ENCODE measurements at regions not wholly inside any gene's neighbourhood (a gene's known extent, or its start where the extent isn't known, plus 50 kb on each side); places are given as distances from the start of the nearest gene placed in this dataset.

DNA sequence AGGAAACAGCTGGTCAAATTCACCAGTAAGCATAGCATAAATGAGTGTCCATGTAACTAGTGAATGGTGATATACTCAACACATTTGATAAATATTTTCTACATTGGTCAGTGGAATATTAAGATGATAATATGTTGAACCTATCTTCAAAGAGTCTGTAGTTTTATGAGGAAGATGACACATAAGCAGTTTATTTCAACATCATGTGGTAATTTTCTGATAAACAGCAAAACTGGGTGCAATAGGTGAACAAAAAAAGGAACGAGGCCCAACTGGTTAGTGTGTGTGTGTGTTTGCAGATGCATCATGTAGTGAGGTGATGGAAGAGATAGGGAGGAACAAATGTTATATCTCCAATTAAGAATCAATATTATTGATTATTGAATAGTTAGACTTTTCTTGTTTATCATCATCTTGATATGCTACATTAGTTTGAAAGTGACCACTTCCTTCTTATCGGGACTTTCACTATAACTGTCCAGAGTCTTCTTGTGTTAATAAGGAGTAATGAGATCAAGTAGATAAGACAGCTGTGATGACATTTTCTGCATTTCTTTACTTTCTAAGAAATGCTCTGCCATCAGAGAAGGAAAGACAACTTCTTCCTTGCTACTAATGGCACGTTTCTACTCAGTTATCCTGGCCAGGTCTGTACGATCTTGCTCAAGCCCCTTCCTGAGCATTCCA is 270.7 kb downstream of the ETS1 start:
- Histone ChIP-seq H3K27me3 (no peaks in the 10 kb centered on the region), H3K9me3 (no peaks in the 10 kb centered on the region), H3K4me3 (no peak overlapping the region), H3K36me3 (no peaks in the 10 kb centered on the region), H3K4me1 (no peaks in the 10 kb centered on the region), H3K27ac (no peak overlapping the region)
- no peak for DNase-seq (ENCODE audit: low spot score in 2 of 2)
- no peak for TF ChIP-seq CTCF (IDR thresholded peaks at IDR 0.05)
- intact Hi-C loops (cut with DNase I), result no loop called here

GRCh38 chr11:128315933-128316332 is 271.4 kb downstream of the ETS1 start:
- Histone ChIP-seq H3K27me3 (no peaks in the 10 kb centered on the region), H3K9me3 (no peaks in the 10 kb centered on the region), H3K27ac (no peak overlapping the region), H3K4me3 (no peak overlapping the region), H3K4me1 (no peaks in the 10 kb centered on the region), H3K36me3 (no peaks in the 10 kb centered on the region)
- TF ChIP-seq CTCF (IDR thresholded peaks at IDR 0.05), result no peak
- intact Hi-C loops (cut with DNase I), result no loop called here
- no peak for DNase-seq (ENCODE audit: low spot score in 2 of 2)

DNA sequence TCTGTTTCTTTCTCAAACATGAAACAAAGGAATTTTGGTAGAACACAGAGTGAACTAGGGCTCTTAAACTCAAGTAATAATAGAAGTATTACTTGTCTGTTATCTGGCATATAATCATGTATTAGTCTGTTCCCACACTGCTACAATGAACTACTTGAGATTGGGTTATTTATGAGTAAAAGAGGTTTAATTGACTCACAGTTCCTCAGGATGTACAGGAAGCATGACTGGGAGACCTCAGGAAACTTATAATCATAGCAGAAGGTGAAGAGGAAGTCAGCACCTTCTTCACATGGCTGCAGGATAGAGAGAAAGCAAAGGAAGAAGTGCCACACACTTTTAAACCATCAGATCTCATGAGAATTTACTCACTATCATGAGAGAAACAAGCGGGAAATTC is 273.4 kb downstream of the ETS1 start:
- H3K4me1 ChIP-seq, result no peaks in the 10 kb centered on the region
- TF ChIP-seq CTCF (IDR thresholded peaks at IDR 0.05), result no peak
- DNase-seq (ENCODE audit: low spot score in 2 of 2), result no peak
- no peaks in the 10 kb centered on the region for H3K9me3 ChIP-seq
- no peak overlapping the region for H3K4me3 ChIP-seq
- H3K36me3 ChIP-seq, result no peaks in the 10 kb centered on the region
- intact Hi-C loops (cut with DNase I), result no loop called here
- H3K27me3 ChIP-seq, result no peaks in the 10 kb centered on the region
- no peak overlapping the region for H3K27ac ChIP-seq

DNA sequence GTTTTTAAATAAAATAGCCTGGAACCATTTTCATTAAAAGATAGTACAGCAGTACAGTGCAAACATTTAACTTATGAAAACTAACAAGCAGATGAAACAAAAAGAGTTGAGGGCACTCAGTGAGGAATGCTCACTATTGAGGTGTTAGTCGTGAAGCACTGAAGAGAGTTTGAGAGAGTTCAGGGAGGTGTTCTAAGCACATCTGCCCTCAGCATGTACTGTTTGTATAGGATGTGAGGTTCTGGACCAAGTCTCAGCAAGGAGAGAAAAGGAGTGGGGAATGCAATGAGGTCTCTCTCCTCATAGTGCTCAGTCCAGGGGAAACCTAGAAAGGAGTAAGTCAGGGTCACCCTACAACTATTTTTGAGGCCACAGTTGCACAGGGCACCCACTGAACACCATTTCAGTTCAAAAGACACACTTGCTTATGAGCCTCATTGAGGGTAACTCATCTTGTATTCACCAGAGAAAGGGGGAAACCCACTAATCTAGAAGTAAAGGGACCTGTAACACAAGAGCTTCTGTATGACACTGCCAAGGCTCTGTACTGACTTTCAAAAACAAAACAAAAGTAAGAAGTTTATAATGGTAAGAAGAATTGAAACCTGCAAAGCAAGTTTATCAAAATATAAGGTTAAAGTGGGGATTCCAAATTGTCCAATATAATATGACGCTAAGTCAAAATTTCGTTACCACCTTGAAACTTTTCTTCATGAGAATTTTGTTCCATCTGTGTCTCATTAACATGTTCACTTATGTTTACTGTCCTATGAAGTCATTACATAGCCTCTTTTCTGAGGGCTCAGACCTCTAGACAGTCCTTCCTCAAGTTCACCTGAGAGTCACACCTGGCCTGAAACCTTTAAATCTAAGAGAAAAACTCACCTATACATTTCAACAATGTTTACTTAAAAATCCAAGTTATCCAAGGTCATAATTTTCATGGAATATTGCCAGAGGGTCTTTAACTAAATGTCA is 275.3 kb downstream of the ETS1 start:
- Histone ChIP-seq H3K27me3 (no peaks in the 10 kb centered on the region), H3K27ac (no peak overlapping the region), H3K4me1 (no peaks in the 10 kb centered on the region), H3K36me3 (no peaks in the 10 kb centered on the region), H3K9me3 (no peaks in the 10 kb centered on the region), H3K4me3 (no peak overlapping the region)
- TF ChIP-seq CTCF (IDR thresholded peaks at IDR 0.05), result no peak
- intact Hi-C loops (cut with DNase I), result no loop called here
- no peak for DNase-seq (ENCODE audit: low spot score in 2 of 2)

DNA sequence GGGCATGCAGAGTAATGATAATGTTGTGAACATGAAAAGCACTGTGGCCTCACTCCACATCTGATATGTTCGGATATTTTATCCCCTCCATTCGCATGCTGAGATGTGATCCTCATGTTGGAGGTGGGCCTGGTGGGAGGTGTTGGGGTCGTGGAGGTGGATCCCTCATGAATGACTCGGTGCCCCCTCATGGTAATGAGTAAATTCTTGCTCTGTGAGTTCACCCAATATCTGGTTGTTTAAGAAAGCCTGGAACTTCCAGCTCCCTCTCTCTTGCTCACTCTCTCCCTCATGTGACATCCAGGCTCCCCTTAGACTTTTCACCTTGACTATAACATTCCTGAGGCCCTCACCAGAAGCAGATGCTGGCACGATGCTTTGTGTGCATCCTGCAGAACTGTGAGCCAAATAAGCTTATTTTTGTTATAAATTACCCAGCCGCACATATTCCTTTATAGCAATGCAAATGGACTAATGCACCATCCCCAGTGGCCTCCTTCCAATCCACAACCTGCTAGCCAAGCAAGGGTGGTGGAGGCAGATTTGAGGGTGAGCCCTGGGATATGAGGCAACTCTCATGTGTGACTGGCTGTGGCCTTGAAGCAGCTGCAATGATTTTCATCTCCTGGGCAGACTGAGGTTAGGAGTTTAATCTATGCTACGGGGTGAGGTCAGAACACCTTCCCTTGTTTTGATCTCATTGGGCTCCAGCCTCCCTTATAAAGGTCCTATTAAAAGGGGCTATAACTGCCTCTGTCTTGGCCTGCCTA is 276.5 kb downstream of the ETS1 start:
- no peak for TF ChIP-seq CTCF (IDR thresholded peaks at IDR 0.05)
- no peak for DNase-seq (ENCODE audit: low spot score in 2 of 2)
- Histone ChIP-seq H3K4me3 (no peak overlapping the region), H3K9me3 (no peaks in the 10 kb centered on the region), H3K4me1 (no peaks in the 10 kb centered on the region), H3K36me3 (no peaks in the 10 kb centered on the region), H3K27ac (no peak overlapping the region), H3K27me3 (no peaks in the 10 kb centered on the region)
- intact Hi-C loops (cut with DNase I), result no loop called here
